ENCODE measurements at regions not wholly inside any gene's neighbourhood (a gene's known extent, or its start where the extent isn't known, plus 50 kb on each side); places are given as distances from the start of the nearest gene placed in this dataset.

GRCh38 chr12:73161970-73162369 lies 889.8 kb downstream of the TRHDE start:
- no peak overlapping the region for H3K4me3 ChIP-seq (replicated peaks; ENCODE audit: low read depth, low read length)
- TF ChIP-seq, protein P1, sequence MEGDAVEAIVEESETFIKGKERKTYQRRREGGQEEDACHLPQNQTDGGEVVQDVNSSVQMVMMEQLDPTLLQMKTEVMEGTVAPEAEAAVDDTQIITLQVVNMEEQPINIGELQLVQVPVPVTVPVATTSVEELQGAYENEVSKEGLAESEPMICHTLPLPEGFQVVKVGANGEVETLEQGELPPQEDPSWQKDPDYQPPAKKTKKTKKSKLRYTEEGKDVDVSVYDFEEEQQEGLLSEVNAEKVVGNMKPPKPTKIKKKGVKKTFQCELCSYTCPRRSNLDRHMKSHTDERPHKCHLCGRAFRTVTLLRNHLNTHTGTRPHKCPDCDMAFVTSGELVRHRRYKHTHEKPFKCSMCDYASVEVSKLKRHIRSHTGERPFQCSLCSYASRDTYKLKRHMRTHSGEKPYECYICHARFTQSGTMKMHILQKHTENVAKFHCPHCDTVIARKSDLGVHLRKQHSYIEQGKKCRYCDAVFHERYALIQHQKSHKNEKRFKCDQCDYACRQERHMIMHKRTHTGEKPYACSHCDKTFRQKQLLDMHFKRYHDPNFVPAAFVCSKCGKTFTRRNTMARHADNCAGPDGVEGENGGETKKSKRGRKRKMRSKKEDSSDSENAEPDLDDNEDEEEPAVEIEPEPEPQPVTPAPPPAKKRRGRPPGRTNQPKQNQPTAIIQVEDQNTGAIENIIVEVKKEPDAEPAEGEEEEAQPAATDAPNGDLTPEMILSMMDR (IDR thresholded peaks at IDR 0.05; ENCODE audit: low read depth, low read length, missing control alignments): no peak

GRCh38 chr12:73180734-73181133 lies 908.6 kb downstream of the TRHDE start:
- DNase-seq (ENCODE audit: extremely low read depth, low read depth): no peak
- TF ChIP-seq, protein P1 (IDR thresholded peaks at IDR 0.05; ENCODE audit: low read depth, low read length, missing control alignments): no peak
- no peak overlapping the region for H3K4me3 ChIP-seq (replicated peaks; ENCODE audit: low read depth, low read length)

More at GRCh38 chr12:73161970-73162369, 889.8 kb downstream of the TRHDE start:
- DNase-seq (ENCODE audit: extremely low read depth, low read depth): no peak

DNA sequence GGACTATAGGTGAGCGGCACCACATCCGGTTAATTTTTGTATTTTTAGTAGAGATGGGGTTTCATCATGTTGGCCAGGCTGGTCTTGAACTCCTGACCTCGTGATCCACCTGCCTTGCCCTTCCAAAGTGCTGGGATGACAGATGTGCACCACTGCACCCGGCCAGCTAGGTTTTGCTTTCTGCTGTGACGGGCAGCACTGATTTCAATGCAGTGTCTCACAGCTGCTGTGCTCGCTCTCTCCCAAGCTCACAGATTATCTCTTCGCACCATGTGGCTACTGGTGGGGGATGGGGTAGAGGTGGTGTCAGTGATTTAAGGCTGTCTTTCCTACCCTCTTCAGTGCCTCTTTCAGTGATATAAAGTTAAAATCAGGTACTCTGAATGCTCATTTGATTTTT lies 909.1 kb downstream of the TRHDE start:
- TF ChIP-seq, protein P1 (IDR thresholded peaks at IDR 0.05; ENCODE audit: low read depth, low read length, missing control alignments): no peak
- H3K4me3 ChIP-seq (replicated peaks; ENCODE audit: low read depth, low read length): no peak overlapping the region
- DNase-seq (ENCODE audit: extremely low read depth, low read depth): no peak

GRCh38 chr12:73185403-73185802 lies 913.2 kb downstream of the TRHDE start:
- TF ChIP-seq, protein P1 (IDR thresholded peaks at IDR 0.05; ENCODE audit: low read depth, low read length, missing control alignments): no peak
- no peak for DNase-seq (ENCODE audit: extremely low read depth, low read depth)

DNA sequence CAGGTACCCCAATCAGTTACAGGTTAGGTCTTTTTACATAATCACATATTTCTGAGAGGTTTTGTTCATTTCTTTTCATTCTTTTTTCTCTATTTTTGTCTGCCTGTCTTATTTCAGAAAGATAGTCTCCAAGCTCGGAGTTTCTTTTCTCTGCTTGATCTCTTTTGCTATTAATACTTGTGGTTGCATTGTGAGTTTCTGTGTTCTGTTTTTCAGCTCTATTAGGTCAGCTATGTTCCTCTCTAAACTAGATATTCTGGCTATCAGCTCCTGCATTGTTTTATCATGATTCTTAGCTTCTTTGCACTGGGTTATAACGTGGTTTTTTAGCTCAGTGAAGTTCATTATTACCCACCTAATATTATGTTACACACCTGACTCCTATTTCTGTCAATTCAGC lies 914.1 kb downstream of the TRHDE start:
- H3K4me3 ChIP-seq (replicated peaks; ENCODE audit: low read depth, low read length): no peak overlapping the region
- TF ChIP-seq, protein P1 (IDR thresholded peaks at IDR 0.05; ENCODE audit: low read depth, low read length, missing control alignments): no peak
- no peak for DNase-seq (ENCODE audit: extremely low read depth, low read depth)

More at GRCh38 chr12:73185403-73185802, 913.2 kb downstream of the TRHDE start:
- no peak overlapping the region for H3K4me3 ChIP-seq (replicated peaks; ENCODE audit: low read depth, low read length)

GRCh38 chr12:73187765-73188164 lies 915.6 kb downstream of the TRHDE start:
- TF ChIP-seq, protein P1 (IDR thresholded peaks at IDR 0.05; ENCODE audit: low read depth, low read length, missing control alignments): no peak
- H3K4me3 ChIP-seq (replicated peaks; ENCODE audit: low read depth, low read length): no peak overlapping the region
- DNase-seq (ENCODE audit: extremely low read depth, low read depth): no peak

DNA sequence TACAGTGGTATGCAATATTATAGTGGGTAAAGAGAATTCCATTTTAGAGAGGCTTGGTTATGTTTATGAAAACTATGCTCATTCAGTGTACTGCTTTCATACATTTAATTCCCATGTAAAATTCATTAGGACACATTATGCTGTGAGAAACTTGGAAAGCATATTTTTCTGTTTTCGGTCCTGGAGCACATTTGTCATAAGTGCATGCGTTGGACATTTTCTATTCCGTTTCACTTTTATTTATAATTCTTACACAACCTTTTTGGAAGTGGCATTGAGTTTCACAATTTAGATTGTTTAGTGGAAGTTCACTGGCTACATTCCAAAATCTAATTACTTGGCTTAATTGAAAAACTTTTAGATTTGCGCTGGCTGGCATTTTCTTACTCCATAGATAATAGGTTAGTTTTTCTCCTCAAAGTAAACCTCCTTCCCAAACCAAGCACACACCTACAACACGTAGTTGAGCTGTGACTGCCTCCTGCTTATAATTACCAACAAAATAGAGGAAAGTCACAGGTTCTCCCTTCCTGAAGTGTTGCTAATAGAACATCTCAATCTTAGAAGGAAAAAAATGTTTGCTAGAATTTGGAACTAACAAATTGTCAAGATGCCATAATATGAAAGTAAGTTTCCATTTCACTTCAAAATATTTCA lies 938.5 kb downstream of the TRHDE start:
- DNase-seq (ENCODE audit: extremely low read depth, low read depth): no peak
- H3K4me3 ChIP-seq (replicated peaks; ENCODE audit: low read depth, low read length): no peak overlapping the region
- TF ChIP-seq, protein P1 (IDR thresholded peaks at IDR 0.05; ENCODE audit: low read depth, low read length, missing control alignments): no peak

All from HFF-Myc (cell line).